H1 (cell line): ENCODE measurements at regions not wholly inside any gene's neighbourhood (a gene's known extent, or its start where the extent isn't known, plus 50 kb on each side); places are given as distances from the start of the nearest gene placed in this dataset.

Experiments
- CTCF ChIA-PET: fragments of 300-600 bp; sonication (Branson Sonifier 250); formaldehyde crosslinking; loops from one replicate; lab custom pipeline; 2021; ENCODE audit not compliant: partially characterized antibody; lab: Charles Lee
- POLR2A ChIA-PET: fragments of 300-600 bp; sonication (Branson Sonifier 250); formaldehyde crosslinking; loops from one replicate; lab custom pipeline; 2021; ENCODE audit warnings: inconsistent platforms; ENCODE audit not compliant: partially characterized antibody; lab: Charles Lee
- DNase-seq, 2 experiments: peaks; one replicate each; pipeline versions ENCODE4 v3.0.0 to v3.0.0-alpha.2; 2010 to 2022; ENCODE audit warnings: low spot score in 2 of 2, low read depth in 1 of 2, mixed read lengths in 1 of 2
- FAIRE-seq: peaks from 2 replicates; lab custom pipeline; 2011; peaks lifted over from hg19 to GRCh38; lab: Jason Lieb, UNC
- H2AFZ ChIP-seq: 2 replicates; pipeline ENCODE4 v1.8.1; 2012; ENCODE audit warnings: low read length, inconsistent platforms
- H2AK5ac ChIP-seq: 2 replicates; pipeline ENCODE4 v1.6.1; 2013; ENCODE audit warnings: low read depth, low read length
- H2BK120ac ChIP-seq: replicated peaks from 2 replicates; pipeline ENCODE3; 2013; ENCODE audit warnings: low read depth, low read length, inconsistent platforms
- H2BK12ac ChIP-seq: 2 replicates; pipeline ENCODE4 v1.6.1; 2013; ENCODE audit warnings: low read depth, low read length
- H2BK15ac ChIP-seq: 2 replicates; pipeline ENCODE4 v1.6.1; 2013; ENCODE audit warnings: low read length
- H2BK20ac ChIP-seq: 2 replicates; pipeline ENCODE4 v1.6.1; 2013; ENCODE audit warnings: low read length
- H2BK5ac ChIP-seq: 2 replicates; pipeline ENCODE4 v1.6.1; 2013; ENCODE audit warnings: low read depth, low read length
- H3K14ac ChIP-seq: 2 replicates; pipeline ENCODE4 v1.6.1; 2013; ENCODE audit warnings: inconsistent platforms; ENCODE audit not compliant: insufficient read length
- H3K18ac ChIP-seq: 2 replicates; pipeline ENCODE4 v1.6.1; 2013; ENCODE audit warnings: low read length; ENCODE audit errors: extremely low read depth
- H3K23ac ChIP-seq: 2 replicates; pipeline ENCODE4 v1.6.1; 2013; ENCODE audit warnings: inconsistent platforms; ENCODE audit not compliant: insufficient read length
- H3K23me2 ChIP-seq: 2 replicates; pipeline ENCODE4 v1.6.1; 2013; ENCODE audit warnings: low read depth, low read length
- H3K27ac ChIP-seq: 2 replicates; pipeline ENCODE4 v1.6.1; 2011; ENCODE audit warnings: low read depth, low read length, inconsistent platforms
- H3K27me3 ChIP-seq, 4 experiments: replicated peaks in 1 of 4; 1 replicate in 1 of 4; 2 replicates in 3 of 4; pipeline versions ENCODE4 v1.6.1 to v1.8.1; 2011 to 2013; ENCODE audit warnings: low read length in 3 of 4, mild to moderate bottlenecking in 3 of 4, inconsistent platforms in 2 of 4, mixed read lengths in 2 of 4, moderate library complexity in 1 of 4; ENCODE audit not compliant: control insufficient read depth in 3 of 4, insufficient read depth in 3 of 4; ENCODE audit errors: extremely low read depth in 1 of 4
- H3K36me3 ChIP-seq, 4 experiments: 2 replicates each; pipeline versions ENCODE4 v1.6.1 to v1.8.1; 2011 to 2013; ENCODE audit warnings: mild to moderate bottlenecking in 4 of 4, low read length in 3 of 4, moderate library complexity in 2 of 4, control low read depth in 1 of 4, inconsistent platforms in 1 of 4; ENCODE audit not compliant: insufficient read depth in 4 of 4, control insufficient read depth in 2 of 4
- H3K4ac ChIP-seq: replicated peaks from 2 replicates; pipeline ENCODE3; 2013; ENCODE audit warnings: low read length, low read depth, mixed read lengths, inconsistent platforms; ENCODE audit not compliant: insufficient read length
- H3K4me1 ChIP-seq, 4 experiments: replicated peaks in 1 of 4; 1 replicate in 1 of 4; 2 replicates in 3 of 4; pipeline versions ENCODE4 v1.6.1 to v1.8.1; 2011 to 2013; ENCODE audit warnings: low read length in 3 of 4, inconsistent platforms in 2 of 4, mixed read lengths in 1 of 4; ENCODE audit not compliant: insufficient read depth in 4 of 4, control insufficient read depth in 3 of 4
- H3K4me2 ChIP-seq, 2 experiments: 2 replicates each; pipeline versions ENCODE4 v1.6.1 to v1.8.1; 2011 to 2013; ENCODE audit warnings: low read depth in 2 of 2, low read length in 2 of 2, control low read depth in 1 of 2, inconsistent platforms in 1 of 2, mild to moderate bottlenecking in 1 of 2; ENCODE audit not compliant: insufficient read depth in 1 of 2
- H3K4me3 ChIP-seq, 4 experiments: fragments of 200-600, 300-600 bp in 1 of 4; sonication (generic), shearing (Covaris generic), sonication (Bioruptor Twin) in 1 of 4; 2 replicates each; pipeline versions ENCODE4 v1.5.1 to v1.8.1; 2011 to 2016; ENCODE audit warnings: low read length in 4 of 4, low read depth in 3 of 4, control low read depth in 2 of 4, inconsistent platforms in 2 of 4, mild to moderate bottlenecking in 2 of 4, mixed read lengths in 1 of 4, moderate library complexity in 1 of 4; ENCODE audit not compliant: insufficient read depth in 2 of 4; ENCODE audit errors: extremely low read depth in 1 of 4
- H3K56ac ChIP-seq: replicated peaks from 2 replicates; pipeline ENCODE3; 2013; ENCODE audit warnings: low read depth, mild to moderate bottlenecking, mixed read lengths, low read length, inconsistent platforms; ENCODE audit not compliant: insufficient read length
- H3K79me1 ChIP-seq: 2 replicates; pipeline ENCODE4 v1.6.1; 2013; ENCODE audit warnings: low read depth, low read length, control low read depth
- H3K79me2 ChIP-seq, 2 experiments: 2 replicates each; pipeline versions ENCODE4 v1.6.1 to v1.8.1; 2012 to 2013; ENCODE audit warnings: low read length in 2 of 2, mild to moderate bottlenecking in 2 of 2, inconsistent platforms in 1 of 2; ENCODE audit not compliant: insufficient read depth in 2 of 2, control insufficient read depth in 1 of 2
- H3K9ac ChIP-seq, 4 experiments: replicated peaks in 1 of 4; 1 replicate in 1 of 4; 2 replicates in 3 of 4; pipeline versions ENCODE4 v1.6.1 to v1.8.1; 2011 to 2013; ENCODE audit warnings: low read depth in 3 of 4, low read length in 3 of 4, control low read depth in 2 of 4, mild to moderate bottlenecking in 2 of 4, moderate library complexity in 2 of 4, inconsistent platforms in 1 of 4; ENCODE audit errors: extremely low read depth in 1 of 4
- H3K9me3 ChIP-seq, 2 experiments: 2 replicates each; pipeline versions ENCODE4 v1.6.1 to v1.8.1; 2012 to 2013; ENCODE audit warnings: mild to moderate bottlenecking in 2 of 2, moderate library complexity in 2 of 2, control low read depth in 1 of 2, inconsistent platforms in 1 of 2, low read depth in 1 of 2, low read length in 1 of 2, mixed read lengths in 1 of 2; ENCODE audit not compliant: insufficient read depth in 2 of 2
- H4K20me1 ChIP-seq, 2 experiments: replicated peaks in 1 of 2; 2 replicates each; pipeline versions ENCODE3 to v1.8.1; 2011 to 2013; ENCODE audit warnings: inconsistent platforms in 2 of 2, low read length in 2 of 2, mild to moderate bottlenecking in 1 of 2; ENCODE audit not compliant: insufficient read depth in 2 of 2, control insufficient read depth in 1 of 2
- H4K5ac ChIP-seq: 2 replicates; pipeline ENCODE4 v1.6.1; 2013; ENCODE audit warnings: low read length, low read depth, mixed read lengths, inconsistent platforms; ENCODE audit not compliant: insufficient read length
- H4K8ac ChIP-seq: 2 replicates; pipeline ENCODE4 v1.8.0; 2013; ENCODE audit warnings: mild to moderate bottlenecking, moderate library complexity, low read length, inconsistent platforms; ENCODE audit not compliant: insufficient read depth; ENCODE audit errors: extremely low read depth
- H4K91ac ChIP-seq: replicated peaks from 2 replicates; pipeline ENCODE3; 2013; ENCODE audit warnings: low read length, mixed read lengths, inconsistent platforms; ENCODE audit not compliant: insufficient read length
- CBX8 ChIP-seq: fragments of 300-800, 300-1000 bp; sonication (generic); IDR thresholded peaks from 2 replicates; pipeline ENCODE4 v1.7.1; 2016; ENCODE audit warnings: low read depth, low read length, borderline replicate concordance
- CREB1 ChIP-seq: IDR thresholded peaks from 2 replicates; pipeline ENCODE4 v1.6.1; 2012; ENCODE audit warnings: inconsistent platforms
- GABPA ChIP-seq: IDR thresholded peaks from 2 replicates; pipeline ENCODE4 v1.6.1; 2011; ENCODE audit warnings: mild to moderate bottlenecking, low read length, moderate library complexity, borderline replicate concordance; ENCODE audit not compliant: insufficient read depth
- YY1 ChIP-seq: IDR thresholded peaks from 2 replicates; pipeline ENCODE4 v1.6.1; 2011; ENCODE audit warnings: low read depth, mild to moderate bottlenecking, low read length
- WGBS, 2 experiments: shearing (Covaris generic) in 1 of 2; methylation state at CpG; one replicate each; pipeline versions ENCODE4 v1.1.6 to v1.1.7; 2013 to 2015; ENCODE audit warnings: low lambda C conversion rate in 2 of 2, mixed read lengths in 2 of 2, inconsistent platforms in 1 of 2, low coverage in 1 of 2, missing lambda C conversion rate in 1 of 2; ENCODE audit not compliant: insufficient replicate concordance in 2 of 2, insufficient coverage in 1 of 2, insufficient read length in 1 of 2; ENCODE audit errors: extremely low coverage in 1 of 2, missing lambda C conversion rate in 1 of 2; 5-methylcytosine and 5-hydroxymethylcytosine counted together

- H2BK15ac ChIP-seq: no peak overlapping the region
- peak overlapping the region in 1 of 4 experiments; percentile 68; a peak in 1 of 8 replicates for H3K4me3 ChIP-seq
Measured at GRCh38 chr13:50078231-50078894, 63.1 kb downstream of the KCNRG start.

More at GRCh38 chr13:50078231-50078894, 63.1 kb downstream of the KCNRG start:
- Histone ChIP-seq H2BK12ac (no peak overlapping the region), H3K14ac (no peak overlapping the region), H3K4me1 (peaks cover 0 to 8% (median 2%) of the 10 kb centered on the region in 4 experiments; a peak in 3 of 7 replicates), H3K56ac (no peak overlapping the region), H3K18ac (no peak overlapping the region), H3K27ac (no peak overlapping the region), H4K20me1 (peaks cover 8 to 10% of the 10 kb centered on the region in 2 experiments), H4K5ac (no peak overlapping the region), H4K8ac (no peak overlapping the region), H3K79me2 (peaks cover 0 to 74% of the 10 kb centered on the region in 2 experiments; a peak in 2 of 4 replicates), H3K27me3 (no peaks in the 10 kb centered on the region; a peak in 2 of 7 replicates), H3K23ac (no peak overlapping the region), H2BK5ac (no peak overlapping the region), H2BK120ac (no peak overlapping the region), H2AK5ac (no peak overlapping the region), H3K9me3 (no peaks in the 10 kb centered on the region), H3K36me3 (no peaks in the 10 kb centered on the region), H3K4ac (no peak overlapping the region), H2AFZ (no peak overlapping the region), H2BK20ac (no peak overlapping the region), H3K23me2 (peaks cover 15% of the 10 kb centered on the region), H3K4me2 (no peak overlapping the region), H3K79me1 (no peaks in the 10 kb centered on the region), H3K9ac (no peak overlapping the region), H4K91ac (no peak overlapping the region)
- FAIRE-seq (no peak), DNase-seq (no peak)
- WGBS, 2 experiments: 74% methylated on average over 3 of the region's 3 CpGs; no CpG with 5 or more reads in 1 of the 2 experiments
- POLR2A ChIA-PET: interaction anchor here (0.8 to 2.4 kb wide), 4 partner anchors 48 to 81 kb away, joined by 3 to 6 read pairs (median 4); partner anchors contain the start of gene TRIM13
- CTCF ChIA-PET: interaction anchor here (1.3 to 7.4 kb wide), 2 partner anchors 80 kb away, joined by 4 to 45 read pairs; partner anchors contain the start of gene TRIM13
- no peak for TF ChIP-seq CREB1
- TF ChIP-seq GABPA: no peak
- no peak for TF ChIP-seq CBX8
- no peak for TF ChIP-seq YY1
